ENCODE measurements at regions not wholly inside any gene's neighbourhood (a gene's known extent, or its start where the extent isn't known, plus 50 kb on each side); places are given as distances from the start of the nearest gene placed in this dataset.

- no peak for TF ChIP-seq CTCF (IDR thresholded peaks at IDR 0.05 in 4 of 5, conservative IDR thresholded peaks at IDR 0.05 in 1 of 5)
- no peak for TF ChIP-seq POLR2A (IDR thresholded peaks at IDR 0.05)
Measured at GRCh38 chr2:2838548-2838845, 507.4 kb upstream of the MYT1L start.

Measured in gastrocnemius medialis (tissue), 4 donors.